ENCODE measurements at regions not wholly inside any gene's neighbourhood (a gene's known extent, or its start where the extent isn't known, plus 50 kb on each side); places are given as distances from the start of the nearest gene placed in this dataset.

- Histone ChIP-seq H3K9ac (ENCODE audit: insufficient read depth, low read depth, low read length) (peak overlapping the region; percentile 58), H3K4me2 (ENCODE audit: low read depth, low read length) (peak overlapping the region; percentile 56), H3K4me1 (ENCODE audit: insufficient read depth, low read length) (peaks cover 82% of the 10 kb centered on the region), H3K79me2 (ENCODE audit: insufficient read depth, low read length) (no peaks in the 10 kb centered on the region), H2AFZ (ENCODE audit: low read length) (no peak overlapping the region), H3K27me3 (ENCODE audit: control insufficient read depth in 1 of 2, insufficient read depth in 2 of 2, low read length in 2 of 2) (no peaks in the 10 kb centered on the region), H3K27ac (ENCODE audit: extremely low read length, insufficient read depth, low read length) (peak overlapping the region; percentile 88), H3K4me3 (replicated peaks in 1 of 3; ENCODE audit: insufficient read depth in 1 of 3, low read depth in 2 of 3, low read length in 3 of 3) (peak overlapping the region in 2 of 3 experiments; percentile 15 to 31; a peak in 2 of 6 replicates), H4K20me1 (ENCODE audit: insufficient read depth, low read length) (no peaks in the 10 kb centered on the region), H3K36me3 (replicated peaks in 1 of 2; ENCODE audit: control insufficient read depth in 1 of 2, insufficient read depth in 2 of 2, low read length in 2 of 2) (no peaks in the 10 kb centered on the region; a peak in 1 of 5 replicates), H3K9me3 (ENCODE audit: low read length) (0 out of 2 replicates have a peak, but pooled peaks cover 3% of the 10 kb centered on the region)
- ChIA-PET POLR2A (interaction anchor here (0.7 to 4.5 kb wide), 30 partner anchors 9 to 140 kb away, joined by 3 to 106 read pairs (median 5); partner anchors contain the start of gene ERRFI1), CTCF (ENCODE audit: low intra/inter-chr PET ratio, low total read pairs) (no interaction called here)
- ATAC-seq (peak; percentile 97), DNase-seq (ENCODE audit: low spot score) (peak; percentile 99), FAIRE-seq (peak; percentile 99)
- intact Hi-C loops (cut with micrococcal nuclease; ENCODE audit: unreplicated experiment) (loop anchor here (1.0 to 10.0 kb wide), 4 partner anchors 28 to 130 kb away; partner anchors contain the start of gene ERRFI1), in situ Hi-C loops (cut with HindIII; ENCODE audit: extremely low pct_ligation_motif_present, low pct_unique_long_range_greater_than_20kb) (no loop called here)
- under 1% methylated on average over 15 of the region's 15 CpGs for WGBS (ENCODE audit: low lambda C conversion rate)
- BruUV-seq (replicated peaks), result no TSS peak
- TF ChIP-seq ZNF367 (CRISPR knock-in tag; IDR thresholded peaks at IDR 0.05; ENCODE audit: borderline replicate concordance) (no peak), ZNF33A (CRISPR knock-in tag; IDR thresholded peaks at IDR 0.05; ENCODE audit: borderline replicate concordance) (no peak), ZNF251 (CRISPR knock-in tag; IDR thresholded peaks at IDR 0.05) (no peak), GATAD2A (CRISPR knock-in tag; IDR thresholded peaks at IDR 0.05) (peak; percentile 94), HOXA3 (CRISPR knock-in tag; IDR thresholded peaks at IDR 0.05) (peak; percentile 76), MTA1 (CRISPR knock-in tag; IDR thresholded peaks at IDR 0.05; ENCODE audit: borderline replicate concordance) (peak; percentile 77; the same call in 1 of the 2 replicates), ZNF549 (CRISPR knock-in tag; IDR thresholded peaks at IDR 0.05) (no peak), ZNF383 (CRISPR knock-in tag; IDR thresholded peaks at IDR 0.05; ENCODE audit: borderline replicate concordance) (no peak), HOMEZ (CRISPR knock-in tag; IDR thresholded peaks at IDR 0.05; ENCODE audit: low read depth) (peak; percentile 75), ZNF513 (CRISPR knock-in tag; conservative IDR thresholded peaks at IDR 0.05) (no peak), TBP (CRISPR knock-in tag; IDR thresholded peaks at IDR 0.05) (no peak), ZNF850 (CRISPR knock-in tag; conservative IDR thresholded peaks at IDR 0.05) (no peak), ZNF792 (CRISPR knock-in tag; IDR thresholded peaks at IDR 0.05) (peak; percentile 89), ZBTB2 (CRISPR knock-in tag; IDR thresholded peaks at IDR 0.05; ENCODE audit: low read depth) (no peak), FOXJ3 (CRISPR knock-in tag; IDR thresholded peaks at IDR 0.05; ENCODE audit: borderline replicate concordance) (peak; percentile 50; the same call in 1 of the 2 replicates), MBD4 (IDR thresholded peaks at IDR 0.05; ENCODE audit: borderline replicate concordance, low read length) (no peak), CEBPG (CRISPR knock-in tag; IDR thresholded peaks at IDR 0.05) (peak; percentile 86), ZNF687 (CRISPR knock-in tag; IDR thresholded peaks at IDR 0.05) (peak; percentile 70)
These were observed 128.5 kb upstream of the ERRFI1 start for GRCh38 chr1:8154621-8155052.
